HG03139 (cell line): ENCODE measurements at regions not wholly inside any gene's neighbourhood (a gene's known extent, or its start where the extent isn't known, plus 50 kb on each side); places are given as distances from the start of the nearest gene placed in this dataset.
"Not testable (repeated sequence)": the region's sequence is repeated elsewhere in the genome, so short reads cannot be mapped to it uniquely, and the experiment has no call there.

Experiments
- ATAC-seq: cut with Tn5 transposase; IDR thresholded peaks from one replicate; pipeline ENCODE4 v1.9.1; 2021; ENCODE audit not compliant: unreplicated experiment

DNA sequence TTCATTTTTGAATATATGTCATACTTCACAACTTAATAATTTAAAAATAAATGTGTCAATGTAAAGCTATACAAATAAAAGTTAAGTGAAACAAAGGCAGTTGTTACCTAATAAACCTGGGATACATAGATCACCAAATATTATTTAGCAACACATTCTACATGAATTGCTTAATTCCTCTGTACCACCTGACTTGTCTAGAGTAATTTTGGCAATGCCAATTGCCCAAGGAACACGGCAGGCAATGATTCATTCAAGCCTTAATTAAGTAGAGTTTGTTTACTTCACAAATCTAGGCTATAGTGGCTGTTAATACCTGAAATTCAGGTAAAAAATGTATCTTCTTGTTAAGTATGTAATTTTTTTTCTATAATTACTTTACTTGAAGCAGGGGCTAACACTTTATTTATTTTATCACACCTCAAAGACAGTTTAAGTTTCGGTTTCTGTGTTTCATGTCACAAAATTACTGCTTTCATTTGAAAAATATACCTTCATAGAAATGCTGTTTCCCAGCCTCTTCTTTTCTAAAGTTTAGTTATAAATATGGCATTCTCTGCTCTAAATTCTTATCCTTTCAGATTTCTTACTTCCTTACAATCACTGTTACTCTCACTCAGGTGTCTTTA is 705.7 kb downstream of the SLITRK5 start:
- ATAC-seq, result no peak

DNA sequence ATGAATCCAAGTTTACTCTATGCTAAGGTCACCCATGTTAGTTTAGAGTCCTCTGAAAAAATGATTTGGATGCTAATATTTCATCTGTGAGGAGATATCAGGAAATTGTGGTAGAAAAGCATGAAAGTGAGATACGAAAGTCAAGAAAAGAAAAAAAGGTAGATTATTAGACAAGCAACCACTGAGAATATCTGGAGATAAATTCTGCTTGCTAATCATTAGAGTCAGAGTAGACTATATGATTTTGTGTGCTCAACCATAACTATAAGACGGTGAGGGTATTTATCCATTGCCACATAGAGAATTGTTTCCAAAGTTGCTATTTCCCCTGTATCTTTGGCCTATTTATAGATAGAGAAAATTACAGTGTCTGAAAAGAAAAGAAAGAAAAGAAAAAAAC is 706.7 kb downstream of the SLITRK5 start:
- ATAC-seq, result no peak

DNA sequence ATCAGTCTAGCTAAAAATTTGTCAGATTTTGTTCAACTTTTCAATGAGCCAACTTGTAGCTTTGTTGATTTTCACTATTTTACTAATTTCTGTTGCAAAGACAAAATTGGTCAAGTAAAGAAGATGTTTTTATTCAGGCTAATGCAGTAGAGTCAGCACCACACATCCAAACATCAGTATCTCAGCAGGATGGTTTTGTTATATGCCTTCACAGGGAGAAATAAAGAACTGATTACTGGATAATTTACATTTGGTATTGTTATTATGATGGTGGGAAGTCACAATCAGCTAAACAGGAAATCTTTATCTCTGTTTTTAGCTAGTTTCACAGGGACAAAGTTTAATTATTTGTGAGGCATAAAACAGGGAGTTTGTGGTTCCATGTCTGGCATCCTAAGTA is 713.4 kb downstream of the SLITRK5 start:
- ATAC-seq, result no peak

DNA sequence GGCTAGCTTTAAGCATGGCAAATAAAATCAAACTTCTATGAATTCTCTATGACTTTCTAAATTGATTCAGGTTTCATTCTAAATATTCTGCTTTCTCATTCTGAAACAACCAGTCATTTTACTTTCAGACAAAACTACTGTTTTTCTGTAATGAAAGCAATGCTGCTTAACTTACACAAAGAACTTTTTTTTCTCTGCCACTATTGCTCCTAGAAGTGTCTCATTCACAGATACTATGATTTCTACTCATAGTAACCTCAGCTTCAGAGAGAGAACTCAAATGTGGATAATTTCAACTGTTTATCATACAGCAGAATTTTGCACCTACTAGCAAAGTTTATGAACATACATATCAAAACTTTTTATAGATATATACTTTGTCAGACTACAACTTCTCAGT is 724.6 kb downstream of the SLITRK5 start:
- no peak for ATAC-seq

DNA sequence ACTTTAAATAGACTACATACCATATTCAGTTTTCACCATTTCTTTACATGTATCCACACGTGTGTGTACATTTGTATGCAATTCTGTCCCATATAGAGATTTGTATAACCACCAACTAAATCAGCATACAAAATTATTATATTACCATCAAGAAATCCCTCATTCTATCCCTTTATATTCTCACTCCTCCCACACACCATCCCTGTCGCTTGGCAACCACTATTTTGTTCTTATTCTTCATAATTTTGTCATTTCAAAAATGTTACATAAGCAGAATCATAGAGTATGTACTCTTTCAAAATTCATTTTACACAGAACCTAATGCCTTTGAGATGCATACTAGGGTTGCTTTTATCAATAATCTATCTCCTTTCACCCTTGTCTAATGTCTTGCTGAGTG is 740.5 kb downstream of the SLITRK5 start:
- no peak for ATAC-seq

DNA sequence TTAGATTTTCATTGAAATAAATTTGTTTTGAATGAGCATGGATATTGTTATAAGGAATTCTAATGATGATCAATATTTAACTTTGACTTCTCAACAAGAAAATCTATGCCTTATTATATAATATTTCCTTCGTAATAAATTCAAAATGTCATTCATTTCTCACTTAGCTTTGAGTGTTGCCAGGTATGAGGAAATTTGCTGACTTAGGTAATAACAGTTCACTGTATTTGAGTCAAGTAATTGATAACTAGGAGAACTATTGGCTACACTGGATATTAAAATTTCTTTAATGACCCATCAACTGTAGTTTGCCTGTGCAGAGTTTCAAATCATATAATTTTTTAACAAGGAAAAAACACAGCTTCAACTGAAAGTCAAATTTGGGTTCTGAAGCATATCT is 746.6 kb downstream of the SLITRK5 start:
- no peak for ATAC-seq

DNA sequence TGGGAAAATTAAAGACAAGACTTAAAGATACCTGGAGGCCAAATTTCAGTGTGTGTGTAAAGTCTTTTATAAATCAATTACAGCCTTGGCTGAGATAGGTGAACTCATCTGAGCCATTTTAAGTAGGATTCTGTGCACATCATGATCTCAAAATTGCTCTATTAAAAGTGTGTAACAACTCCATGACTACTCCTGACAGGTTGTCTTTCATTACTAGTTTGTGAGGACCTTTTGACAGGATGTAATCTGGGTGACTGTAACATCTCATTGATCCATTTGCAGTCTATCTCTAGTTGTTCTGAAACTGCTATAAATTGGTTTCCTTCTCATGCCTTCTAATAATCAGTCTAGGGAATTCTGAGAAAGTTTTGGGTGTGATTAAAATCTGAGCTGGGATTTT is 753.3 kb downstream of the SLITRK5 start:
- ATAC-seq, result no peak

DNA sequence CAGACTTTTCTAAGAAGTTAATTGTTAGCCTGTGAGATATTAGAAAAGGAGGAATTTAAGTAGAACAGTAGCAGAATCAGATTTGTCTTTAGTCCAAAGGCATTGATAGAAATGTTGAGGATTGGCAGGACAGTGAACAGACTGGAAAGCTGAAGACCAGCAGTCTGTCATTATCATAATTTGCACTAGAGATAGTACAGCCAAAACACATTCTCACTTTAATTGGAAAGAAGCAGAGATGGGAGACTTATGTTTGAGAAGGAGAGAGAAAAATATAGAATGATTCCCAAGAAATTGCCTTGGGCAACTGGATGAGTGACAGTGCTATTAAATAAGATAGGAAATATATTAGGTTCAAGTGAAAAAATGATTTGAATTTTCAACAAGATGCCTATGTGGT is 755.5 kb downstream of the SLITRK5 start:
- ATAC-seq, result no peak

DNA sequence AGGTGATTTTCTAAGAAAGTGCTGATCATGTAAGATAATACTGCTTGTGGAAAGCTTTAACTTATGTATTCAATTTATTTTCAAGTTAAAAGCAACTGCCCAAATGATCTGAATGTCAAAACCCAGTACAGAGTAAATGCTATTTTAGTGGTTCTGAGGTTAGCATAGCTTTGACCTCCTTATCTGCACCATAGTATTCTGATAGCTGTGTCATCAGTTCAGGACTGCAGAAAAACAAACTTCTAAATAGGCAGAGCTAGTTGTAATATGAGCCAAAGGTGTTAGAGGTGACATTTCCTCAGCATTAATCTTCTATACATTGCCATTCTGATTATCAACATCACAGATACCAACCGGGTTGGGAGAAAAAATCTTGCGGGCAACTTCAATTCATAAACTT is 758.7 kb downstream of the SLITRK5 start:
- no peak for ATAC-seq

DNA sequence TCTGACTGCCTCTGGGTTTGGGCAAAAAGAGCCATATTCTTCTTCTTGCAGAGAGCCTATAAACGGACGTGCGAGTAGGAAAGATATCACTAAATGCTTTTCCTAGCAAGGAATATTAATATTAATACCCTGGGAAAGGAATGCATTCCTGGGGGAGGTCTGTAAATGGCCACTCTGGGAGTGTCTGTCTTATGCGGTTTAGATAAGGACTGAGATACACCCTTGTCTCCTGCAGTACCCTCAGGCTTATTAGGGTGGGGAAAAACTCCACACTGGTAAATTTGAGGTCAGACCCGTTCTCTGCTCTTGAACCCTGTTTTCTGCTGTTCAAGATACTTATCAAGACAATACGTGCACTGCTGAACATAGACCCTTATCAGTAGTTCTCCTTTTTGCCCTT is 763.8 kb downstream of the SLITRK5 start:
- ATAC-seq, result no peak

DNA sequence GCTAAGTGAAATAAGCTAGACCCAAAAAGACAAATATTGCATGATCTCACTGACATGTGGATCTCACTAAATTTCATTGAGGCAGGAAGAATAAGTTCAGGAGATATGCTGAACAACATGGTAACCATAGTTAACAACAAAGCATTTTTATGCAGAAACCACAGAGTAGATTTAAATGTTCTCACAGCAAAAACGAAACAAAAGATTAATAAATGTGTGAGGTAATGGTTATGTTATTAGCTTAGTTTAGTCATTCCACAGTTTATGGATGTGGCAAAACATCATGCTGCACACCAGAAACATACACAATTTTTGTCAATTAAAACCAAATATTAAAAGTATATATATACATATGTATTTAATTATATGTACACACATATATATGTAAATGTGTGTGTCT is 765.8 kb downstream of the SLITRK5 start:
- ATAC-seq, result no peak

DNA sequence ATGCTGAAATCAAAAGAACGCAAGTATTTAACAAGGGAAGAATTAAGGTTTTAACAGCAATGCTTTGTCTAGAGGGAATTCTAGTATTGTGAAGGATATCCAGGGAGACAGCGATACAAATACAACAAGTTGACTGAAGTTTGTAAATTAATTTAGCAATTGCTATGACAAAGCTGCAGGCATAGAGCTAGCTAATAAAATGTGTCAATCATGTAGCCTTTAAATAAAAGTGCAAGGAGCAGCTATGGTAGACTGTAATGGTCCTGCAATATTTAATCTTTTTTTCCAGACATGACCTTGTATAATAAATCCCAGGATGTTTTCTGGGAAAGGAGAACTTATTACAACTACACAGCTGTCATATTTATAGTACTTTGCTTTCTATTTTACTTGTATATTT is 779.3 kb downstream of the SLITRK5 start:
- ATAC-seq, result no peak

DNA sequence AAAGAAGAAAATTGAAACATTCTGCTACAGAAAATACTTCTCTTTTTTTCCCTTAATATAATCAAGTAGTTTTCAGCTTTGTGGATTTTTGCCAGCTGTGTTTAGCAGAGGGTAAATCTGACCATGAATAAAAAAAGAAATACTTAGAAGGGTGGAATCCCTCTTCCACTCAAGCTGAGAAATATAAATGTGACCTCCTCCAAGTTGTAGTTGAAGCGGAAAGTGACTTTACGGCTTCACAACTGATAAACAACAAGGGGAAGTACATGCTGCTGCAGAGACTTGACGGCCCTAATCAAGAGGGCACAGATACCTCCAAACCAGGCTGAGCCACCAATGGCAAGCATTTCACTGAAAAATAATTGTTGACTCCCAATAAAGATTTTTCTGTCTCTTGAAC is 785.0 kb downstream of the SLITRK5 start:
- ATAC-seq, result no peak

DNA sequence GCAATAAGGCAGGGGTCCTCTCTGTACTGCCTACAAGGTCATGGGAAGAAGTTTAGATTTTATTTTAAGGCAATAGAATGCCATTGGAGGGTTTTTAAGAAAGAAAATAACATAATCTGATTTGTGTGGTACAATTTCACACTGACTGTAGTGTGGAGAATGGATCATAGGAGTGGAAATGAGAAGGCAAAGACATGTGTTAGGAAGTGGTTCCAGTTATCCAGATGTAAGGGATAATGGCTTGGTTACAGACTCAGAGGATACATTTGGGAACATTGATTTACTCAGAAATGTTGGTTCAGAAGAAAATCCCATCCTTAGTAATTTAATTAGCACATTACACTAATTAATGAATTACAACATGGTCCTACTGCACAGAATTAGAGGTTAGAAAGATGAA is 788.2 kb downstream of the SLITRK5 start:
- no peak for ATAC-seq

DNA sequence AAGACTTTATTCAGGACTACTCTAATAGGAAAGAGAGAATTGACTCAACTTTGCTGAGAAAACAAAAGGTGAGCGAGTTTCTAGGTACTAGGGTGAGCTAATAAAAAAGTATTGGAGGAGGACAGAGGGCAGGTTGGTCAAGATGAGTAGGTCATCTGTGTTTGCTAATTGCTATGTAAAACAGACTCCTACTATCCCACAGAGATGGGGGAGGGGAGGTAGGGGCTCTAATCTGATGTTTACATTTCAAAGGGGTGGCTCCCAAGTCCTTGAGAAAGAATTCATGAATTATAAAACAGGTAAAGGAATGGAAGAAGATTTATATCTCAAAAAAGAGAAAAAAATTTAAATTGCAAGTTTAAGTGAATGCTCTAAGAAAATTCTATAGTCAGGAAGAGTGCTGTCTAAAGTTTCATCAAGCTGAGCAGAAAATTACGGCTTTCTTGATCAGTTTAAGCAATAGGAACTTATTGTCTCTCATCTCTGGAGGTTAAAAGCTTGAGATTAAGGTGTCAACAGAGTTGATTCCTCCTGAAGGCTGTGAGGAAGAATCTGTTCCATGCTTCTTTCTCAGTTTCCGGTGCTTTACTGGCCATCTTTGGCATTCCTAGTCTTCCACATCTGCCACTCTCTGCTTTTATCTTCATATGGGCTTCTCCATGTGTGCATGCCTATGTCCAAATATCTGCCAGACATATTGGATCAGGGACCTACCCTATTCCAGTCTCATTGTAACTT is 790.3 kb downstream of the SLITRK5 start:
- ATAC-seq, result no peak

DNA sequence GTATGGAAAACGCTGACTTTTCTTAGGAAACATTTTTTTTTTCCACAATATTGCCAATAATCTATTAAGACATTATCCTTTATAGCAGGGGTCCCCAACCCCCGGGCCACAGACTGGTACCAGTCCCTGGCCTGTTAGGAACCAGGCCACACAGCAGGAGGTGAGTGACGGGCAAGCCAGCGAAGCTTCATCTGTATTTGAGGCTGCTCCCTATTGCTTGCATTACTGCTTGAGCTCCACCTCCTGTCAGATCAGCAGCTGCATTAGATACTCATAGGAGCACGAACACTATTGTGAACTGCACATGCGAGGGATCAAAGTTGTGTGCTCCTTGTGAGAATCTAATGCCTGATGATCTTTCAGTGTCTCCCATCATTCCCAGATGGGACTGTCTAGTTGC is 793.7 kb downstream of the SLITRK5 start:
- no peak for ATAC-seq

DNA sequence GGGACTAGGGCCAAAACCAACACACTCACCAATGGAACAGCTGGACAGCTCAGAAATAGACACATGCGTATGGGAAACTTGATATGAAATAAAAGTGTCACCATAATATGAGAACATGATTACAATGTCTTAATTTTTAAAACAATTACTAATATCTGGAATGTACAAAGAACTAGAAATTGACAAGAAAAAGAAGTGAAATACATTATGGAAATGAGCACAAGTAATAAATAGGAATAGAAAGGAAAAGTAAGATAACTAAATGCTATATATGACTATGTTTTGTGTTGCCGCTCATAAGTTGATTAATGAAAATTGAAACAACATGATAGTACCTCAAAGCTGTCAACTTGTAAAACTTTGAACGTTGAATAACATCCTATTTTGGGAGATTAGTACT is 801.1 kb downstream of the SLITRK5 start:
- no peak for ATAC-seq

DNA sequence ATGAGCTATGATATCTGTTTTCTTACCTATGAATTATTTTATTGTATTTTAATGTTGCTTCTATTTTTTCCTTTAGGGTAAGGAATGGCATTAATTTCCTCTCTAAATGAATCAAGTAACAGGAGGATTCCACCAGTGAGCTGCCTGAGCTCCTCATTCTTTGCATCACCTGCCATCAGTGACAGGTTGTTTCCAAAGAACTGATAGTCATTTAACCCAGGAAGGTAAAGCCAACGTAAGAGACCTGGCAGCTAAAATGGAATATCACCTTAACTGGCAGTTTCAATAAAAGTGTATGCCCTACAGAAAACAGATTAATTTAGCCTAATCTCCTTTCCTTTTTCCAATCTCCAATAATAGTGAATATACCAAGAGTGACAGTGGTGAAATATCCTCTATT is 812.0 kb downstream of the SLITRK5 start:
- no peak for ATAC-seq

DNA sequence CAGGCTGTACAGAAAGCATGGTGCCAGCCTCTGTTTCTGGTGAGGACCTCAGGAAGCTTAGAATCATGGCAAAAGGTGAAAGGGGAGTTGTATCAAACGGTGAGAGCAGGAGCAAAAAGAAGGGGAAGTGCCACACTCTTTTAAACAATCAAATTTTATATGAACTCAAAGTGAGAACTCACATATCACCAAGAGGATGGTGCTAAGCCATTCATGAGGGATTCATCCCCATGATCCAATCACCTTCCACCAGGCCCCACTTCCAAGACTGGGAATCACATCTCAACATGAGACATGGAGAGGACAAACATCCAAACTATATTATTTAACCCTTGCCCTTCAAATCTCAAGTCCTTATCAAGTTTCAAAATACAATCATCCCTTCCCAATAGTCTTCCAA is 836.7 kb downstream of the SLITRK5 start:
- ATAC-seq, result no peak

DNA sequence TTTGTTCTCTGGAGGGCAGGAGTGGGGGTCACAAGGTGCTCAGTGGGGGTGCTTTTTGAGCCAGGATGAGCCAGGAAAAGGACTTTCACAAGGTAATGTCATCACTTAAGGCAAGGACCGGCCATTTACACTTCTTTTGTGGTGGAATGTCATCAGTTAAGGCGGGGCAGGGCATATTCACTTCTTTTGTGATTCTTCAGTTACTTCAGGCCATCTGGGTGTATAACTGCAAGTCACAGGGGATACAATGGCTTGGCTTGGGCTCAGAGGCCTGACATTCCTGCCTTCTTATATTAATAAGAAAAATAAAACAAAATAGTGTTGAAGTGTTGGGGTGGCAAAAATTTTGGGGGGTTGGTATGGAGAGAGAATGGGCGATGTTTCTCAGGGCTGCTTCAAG is 841.8 kb downstream of the SLITRK5 start:
- ATAC-seq, result not testable (repeated sequence)

DNA sequence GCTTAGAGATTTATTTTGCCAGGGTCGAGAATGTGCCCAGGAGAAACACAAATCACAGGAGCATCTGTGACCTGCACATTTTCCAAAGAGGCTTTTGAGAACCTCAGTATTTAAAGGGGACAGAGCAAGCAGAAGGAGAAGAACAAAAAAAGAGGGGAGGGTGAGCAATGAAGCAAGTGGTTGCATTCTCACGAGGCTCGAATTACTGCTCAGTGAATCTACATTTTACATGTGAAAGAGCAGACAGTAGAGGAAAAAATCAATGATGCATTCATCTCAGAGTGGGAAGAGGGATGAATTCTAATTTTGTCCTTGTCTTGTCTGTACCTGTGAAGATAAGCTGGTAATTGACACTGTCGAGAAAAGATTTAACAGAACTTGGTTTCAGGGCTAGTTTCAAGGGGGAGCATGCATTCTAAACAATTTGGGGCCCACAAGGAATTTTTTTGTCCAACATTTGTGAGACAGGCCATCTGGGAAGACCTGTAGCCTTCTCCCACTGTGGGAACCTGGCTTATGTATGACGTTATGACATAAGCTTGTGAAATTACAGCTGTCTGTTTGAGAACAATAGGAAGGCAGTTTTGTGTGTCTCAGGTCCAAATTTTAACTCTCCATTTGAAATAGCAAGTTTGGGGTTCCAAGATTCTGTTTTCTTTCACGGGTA is 855.1 kb downstream of the SLITRK5 start:
- no peak for ATAC-seq

DNA sequence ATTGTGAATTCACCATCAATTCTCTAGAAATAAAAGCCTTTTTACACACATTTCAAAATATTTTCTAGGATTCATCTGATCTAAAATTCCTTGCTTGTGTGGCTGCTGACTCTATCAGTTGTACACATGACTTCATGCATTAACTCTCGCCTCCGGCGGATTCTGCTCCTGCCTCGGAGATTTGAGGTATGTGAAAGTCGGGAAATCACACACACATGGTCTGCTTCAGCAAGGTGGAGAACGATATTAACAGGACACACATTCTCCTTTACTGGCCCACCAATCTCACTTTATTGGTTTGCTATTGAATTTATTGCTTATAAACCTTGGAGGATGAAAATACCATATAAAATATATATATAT is 855.7 kb downstream of the SLITRK5 start:
- no peak for ATAC-seq

DNA sequence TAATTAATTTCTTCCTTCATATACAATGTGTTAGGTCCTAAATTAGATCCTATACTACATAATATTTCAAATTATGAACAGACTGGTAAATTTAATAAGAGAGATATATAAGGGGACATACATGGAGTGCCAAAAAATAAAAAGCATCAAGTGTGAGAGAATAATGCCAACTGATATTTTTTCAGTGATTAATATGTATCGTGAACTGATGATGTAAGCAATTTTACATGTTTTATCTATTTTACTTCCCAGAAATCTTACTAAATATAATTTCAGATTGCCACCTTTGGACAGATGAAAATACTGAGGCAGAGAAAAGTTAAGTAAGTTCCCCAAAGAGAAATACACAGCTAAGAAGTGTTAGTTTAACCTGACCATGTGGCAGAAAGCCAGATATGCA is 870.8 kb downstream of the SLITRK5 start:
- ATAC-seq, result no peak
